ENCODE measurements at regions not wholly inside any gene's neighbourhood (a gene's known extent, or its start where the extent isn't known, plus 50 kb on each side); places are given as distances from the start of the nearest gene placed in this dataset.
"Not testable (repeated sequence)": the region's sequence is repeated elsewhere in the genome, so short reads cannot be mapped to it uniquely, and the experiment has no call there.

DNA sequence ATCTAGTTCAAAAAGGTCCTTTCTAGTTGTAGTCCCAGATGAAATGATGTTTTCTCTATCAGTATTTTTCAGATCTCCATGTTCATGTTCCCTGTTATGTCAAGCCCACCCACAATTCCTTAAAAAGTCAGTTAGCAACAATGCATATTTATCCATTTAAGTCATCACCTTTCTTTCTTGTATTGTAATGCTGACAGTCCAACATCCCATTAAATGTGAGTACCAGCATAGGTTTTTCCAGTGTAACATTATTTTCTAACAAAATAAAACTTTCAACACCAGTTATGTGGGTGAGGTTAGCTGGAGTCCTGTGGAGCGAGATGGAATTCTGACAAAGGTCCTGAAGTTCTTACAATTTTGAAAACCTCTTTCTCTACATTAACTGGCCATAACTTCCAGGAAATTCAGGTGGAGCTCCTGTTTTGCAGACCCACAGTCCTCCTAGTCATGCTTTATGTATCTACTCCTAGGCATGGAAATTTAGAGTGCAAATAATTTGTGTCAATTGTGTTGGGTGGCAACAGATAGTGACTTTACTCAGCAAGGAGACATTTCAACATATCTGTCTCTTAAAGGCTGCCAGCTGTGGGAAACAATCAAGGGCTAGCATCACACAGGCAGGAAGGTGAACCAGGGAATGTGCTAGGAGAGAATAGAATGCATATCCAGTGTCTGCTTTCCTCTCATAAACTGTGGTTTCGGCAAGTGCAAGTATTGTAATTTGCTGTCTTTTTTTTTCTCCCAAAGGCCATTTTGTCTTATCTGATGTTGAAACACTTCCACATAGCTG is 162.6 kb downstream of the MTERF1 start:
- H3K9ac ChIP-seq = no peak overlapping the region
- WGBS, 2 experiments (ENCODE audit: low coverage in 1 of 2, low lambda C conversion rate in 2 of 2, missing lambda C conversion rate in 2 of 2) = 67 to 74% methylated on average over 2 of the region's 2 CpGs

DNA sequence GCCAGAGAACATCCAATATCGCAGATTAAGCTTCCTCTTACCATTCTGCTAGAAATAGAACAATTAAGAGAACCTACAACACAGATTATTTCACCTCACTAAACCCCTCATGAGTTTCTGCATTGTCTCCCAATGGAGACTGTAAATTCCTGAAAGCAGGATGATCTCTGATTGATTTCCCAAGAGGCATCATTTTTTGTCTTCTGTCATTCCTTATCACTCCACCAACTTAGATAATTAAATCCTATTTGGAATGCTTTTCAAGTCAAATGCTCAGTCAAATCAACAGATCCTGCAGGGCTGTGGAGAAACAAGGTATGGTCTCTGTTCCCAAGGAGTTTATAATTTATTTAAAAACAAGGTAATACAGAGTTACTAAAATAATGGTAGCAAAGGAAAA is 161.5 kb downstream of the MTERF1 start:
- DNase-seq = no peak
- H3K27ac ChIP-seq = no peak overlapping the region
- no peak overlapping the region for H2AFZ ChIP-seq
- no peaks in the 10 kb centered on the region for H4K20me1 ChIP-seq (ENCODE audit: insufficient read depth)
- no peaks in the 10 kb centered on the region for H3K9me3 ChIP-seq (ENCODE audit: low read depth)
- TF ChIP-seq EZH2phosphoT487 (IDR thresholded peaks at IDR 0.05; ENCODE audit: insufficient read depth, low read depth) (no peak), EZH2 (IDR thresholded peaks at IDR 0.05; ENCODE audit: insufficient read depth, poor library complexity, severe bottlenecking) (no peak)
- 32 to 51% methylated on average over 1 of the region's 1 CpG for WGBS, 2 experiments (ENCODE audit: low coverage in 1 of 2, low lambda C conversion rate in 2 of 2, missing lambda C conversion rate in 2 of 2)
- H3F3A ChIP-seq (ENCODE audit: insufficient read depth) = 0 out of 2 replicates have a peak, but pooled peaks cover 9% of the 10 kb centered on the region
- in situ Hi-C loops (cut with MboI) = no loop called here
- H3K4me2 ChIP-seq (ENCODE audit: unreplicated experiment) = no peak overlapping the region
- no peaks in the 10 kb centered on the region for H3K79me2 ChIP-seq (ENCODE audit: insufficient read depth)
- no peaks in the 10 kb centered on the region for H3K27me3 ChIP-seq (replicated peaks; ENCODE audit: insufficient read depth)
- H3K4me3 ChIP-seq = no peak overlapping the region
- H3K4me1 ChIP-seq (ENCODE audit: insufficient read depth) = peaks cover 18% of the 10 kb centered on the region
- H3K9me2 ChIP-seq (ENCODE audit: insufficient read depth) = no peaks in the 10 kb centered on the region
- no peaks in the 10 kb centered on the region for H3K36me3 ChIP-seq (ENCODE audit: low read depth)
- H3K9ac ChIP-seq = no peak overlapping the region

More for the DNA sequence above, 162.6 kb downstream of the MTERF1 start:
- H3K27me3 ChIP-seq (replicated peaks; ENCODE audit: insufficient read depth) = no peaks in the 10 kb centered on the region
- H3K36me3 ChIP-seq (ENCODE audit: low read depth) = no peaks in the 10 kb centered on the region
- H3K4me3 ChIP-seq = no peak overlapping the region
- in situ Hi-C loops (cut with MboI) = no loop called here
- H2AFZ ChIP-seq = no peak overlapping the region
- H3F3A ChIP-seq (ENCODE audit: insufficient read depth) = 0 out of 2 replicates have a peak, but pooled peaks cover 9% of the 10 kb centered on the region
- TF ChIP-seq EZH2 (IDR thresholded peaks at IDR 0.05; ENCODE audit: insufficient read depth, poor library complexity, severe bottlenecking) = no peak
- TF ChIP-seq EZH2phosphoT487 (IDR thresholded peaks at IDR 0.05; ENCODE audit: insufficient read depth, low read depth) = no peak
- H3K27ac ChIP-seq = no peak overlapping the region
- no peaks in the 10 kb centered on the region for H3K9me3 ChIP-seq (ENCODE audit: low read depth)
- peak; percentile 13 for DNase-seq
- no peaks in the 10 kb centered on the region for H4K20me1 ChIP-seq (ENCODE audit: insufficient read depth)
- no peak overlapping the region for H3K4me2 ChIP-seq (ENCODE audit: unreplicated experiment)
- no peaks in the 10 kb centered on the region for H3K79me2 ChIP-seq (ENCODE audit: insufficient read depth)
- peaks cover 18% of the 10 kb centered on the region for H3K4me1 ChIP-seq (ENCODE audit: insufficient read depth)
- no peaks in the 10 kb centered on the region for H3K9me2 ChIP-seq (ENCODE audit: insufficient read depth)

DNA sequence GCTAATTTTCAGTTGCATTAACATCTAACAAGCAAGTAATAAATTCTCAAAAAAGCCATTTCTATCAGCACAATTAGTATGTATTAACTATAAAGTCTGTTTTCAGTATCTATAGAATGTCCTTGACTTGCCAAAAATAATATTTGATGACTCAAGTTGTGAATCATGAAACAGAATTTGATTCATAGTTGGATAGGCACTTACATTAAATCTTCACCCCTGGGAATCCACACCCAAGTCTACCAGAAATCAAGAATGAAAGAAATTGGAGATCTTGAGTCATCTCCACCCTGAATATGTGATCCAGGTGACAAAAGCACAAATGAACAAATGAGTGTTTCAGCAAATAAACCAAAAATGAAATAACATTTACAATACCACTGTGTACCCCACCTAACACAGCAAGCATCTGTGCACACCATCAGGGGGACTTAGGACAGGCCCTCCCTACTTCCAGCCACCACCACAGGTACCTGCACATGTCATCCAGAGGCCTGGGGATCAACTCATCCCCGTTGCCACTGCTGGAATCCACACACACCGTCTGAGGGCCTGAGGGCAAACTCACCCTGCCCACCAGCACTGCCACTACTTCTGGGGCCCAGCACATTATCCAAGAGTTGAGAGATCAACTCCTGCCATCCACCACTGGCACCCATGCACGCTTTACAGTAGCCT is 160.1 kb downstream of the MTERF1 start:
- Histone ChIP-seq H3K9me3 (ENCODE audit: low read depth) (no peaks in the 10 kb centered on the region), H4K20me1 (ENCODE audit: insufficient read depth) (no peaks in the 10 kb centered on the region), H3K9ac (no peak overlapping the region), H3K4me1 (ENCODE audit: insufficient read depth) (peaks cover 18% of the 10 kb centered on the region), H3K4me3 (no peak overlapping the region), H3K27me3 (replicated peaks; ENCODE audit: insufficient read depth) (no peaks in the 10 kb centered on the region), H3F3A (ENCODE audit: insufficient read depth) (0 out of 2 replicates have a peak, but pooled peaks cover 9% of the 10 kb centered on the region), H2AFZ (no peak overlapping the region), H3K79me2 (ENCODE audit: insufficient read depth) (no peaks in the 10 kb centered on the region), H3K27ac (no peak overlapping the region), H3K9me2 (ENCODE audit: insufficient read depth) (no peaks in the 10 kb centered on the region), H3K36me3 (ENCODE audit: low read depth) (no peaks in the 10 kb centered on the region), H3K4me2 (ENCODE audit: unreplicated experiment) (no peak overlapping the region)
- in situ Hi-C loops (cut with MboI) = no loop called here
- 36 to 51% methylated on average over 3 of the region's 3 CpGs for WGBS, 2 experiments (ENCODE audit: low coverage in 1 of 2, low lambda C conversion rate in 2 of 2, missing lambda C conversion rate in 2 of 2)
- DNase-seq = peak; percentile 36
- no peak for TF ChIP-seq EZH2 (IDR thresholded peaks at IDR 0.05; ENCODE audit: insufficient read depth, poor library complexity, severe bottlenecking)
- no peak for TF ChIP-seq EZH2phosphoT487 (IDR thresholded peaks at IDR 0.05; ENCODE audit: insufficient read depth, low read depth)

DNA sequence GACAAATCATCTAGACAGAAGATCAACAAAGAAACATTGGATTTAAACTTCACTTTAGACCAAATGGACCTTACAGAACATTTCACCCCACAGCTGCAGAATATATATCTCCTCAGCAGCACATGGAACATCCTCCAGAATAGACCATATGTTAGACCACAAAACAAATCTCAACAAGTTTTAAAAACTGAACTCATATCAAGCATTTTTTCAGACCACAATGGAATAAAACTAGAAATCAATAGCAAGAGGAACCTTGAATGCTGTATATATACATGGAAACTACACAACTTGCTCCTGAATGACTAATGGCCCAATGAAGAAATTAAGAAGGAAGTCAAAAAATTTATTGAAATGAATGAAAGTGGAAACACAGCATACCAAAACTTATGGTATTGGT is 157.7 kb downstream of the MTERF1 start:
- Histone ChIP-seq H3K4me2 (ENCODE audit: unreplicated experiment) (no peak overlapping the region), H3K27me3 (replicated peaks; ENCODE audit: insufficient read depth) (no peaks in the 10 kb centered on the region), H3K9me2 (ENCODE audit: insufficient read depth) (no peaks in the 10 kb centered on the region), H3K27ac (no peak overlapping the region), H3K36me3 (ENCODE audit: low read depth) (no peaks in the 10 kb centered on the region), H3K9ac (no peak overlapping the region), H2AFZ (no peak overlapping the region), H3K9me3 (ENCODE audit: low read depth) (no peaks in the 10 kb centered on the region), H3F3A (ENCODE audit: insufficient read depth) (0 out of 2 replicates have a peak, but pooled peaks cover 6% of the 10 kb centered on the region), H4K20me1 (ENCODE audit: insufficient read depth) (no peaks in the 10 kb centered on the region), H3K4me1 (ENCODE audit: insufficient read depth) (peaks cover 12% of the 10 kb centered on the region), H3K79me2 (ENCODE audit: insufficient read depth) (no peaks in the 10 kb centered on the region), H3K4me3 (no peak overlapping the region)
- in situ Hi-C loops (cut with MboI) = no loop called here
- DNase-seq = no peak
- TF ChIP-seq EZH2 (IDR thresholded peaks at IDR 0.05; ENCODE audit: insufficient read depth, poor library complexity, severe bottlenecking) (no peak), EZH2phosphoT487 (IDR thresholded peaks at IDR 0.05; ENCODE audit: insufficient read depth, low read depth) (no peak)

DNA sequence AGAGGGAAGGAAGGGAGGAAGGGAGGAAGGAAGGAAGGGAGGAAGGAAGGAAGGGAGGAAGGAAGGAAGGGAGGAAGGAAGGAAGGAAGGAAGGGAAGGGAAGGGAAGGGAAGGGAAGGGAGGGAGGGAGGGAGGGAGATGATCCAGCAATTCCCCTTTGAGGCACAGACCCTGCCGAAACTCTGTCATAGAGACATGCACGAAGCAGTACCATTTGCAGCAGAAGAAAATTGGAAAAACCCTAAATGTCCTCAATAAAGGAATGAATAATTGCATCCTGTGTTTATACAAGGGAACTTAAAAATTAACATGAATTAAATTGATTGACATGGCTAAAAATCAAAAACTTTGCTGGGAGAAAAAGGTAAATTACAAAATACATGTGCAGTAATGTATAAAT is 151.5 kb downstream of the MTERF1 start:
- in situ Hi-C loops (cut with MboI); H3K79me2 ChIP-seq (ENCODE audit: insufficient read depth); H3K27ac ChIP-seq; H3F3A ChIP-seq (ENCODE audit: insufficient read depth); H3K27me3 ChIP-seq (replicated peaks; ENCODE audit: insufficient read depth); DNase-seq; H2AFZ ChIP-seq; H3K4me3 ChIP-seq; H3K36me3 ChIP-seq (ENCODE audit: low read depth); H4K20me1 ChIP-seq (ENCODE audit: insufficient read depth); H3K9ac ChIP-seq; H3K9me2 ChIP-seq (ENCODE audit: insufficient read depth); H3K9me3 ChIP-seq (ENCODE audit: low read depth); H3K4me2 ChIP-seq (ENCODE audit: unreplicated experiment); H3K4me1 ChIP-seq (ENCODE audit: insufficient read depth): not testable (repeated sequence)
- 57 to 68% methylated on average over 2 of the region's 2 CpGs for WGBS, 2 experiments (ENCODE audit: low coverage in 1 of 2, low lambda C conversion rate in 2 of 2, missing lambda C conversion rate in 2 of 2)

Measured in GM23248 (cell line).